Ascending aorta (tissue), 2 donors: ENCODE measurements at regions not wholly inside any gene's neighbourhood (a gene's known extent, or its start where the extent isn't known, plus 50 kb on each side); places are given as distances from the start of the nearest gene placed in this dataset.

Experiments used
- DNase-seq, 2 donors: peaks; one replicate each; pipeline ENCODE4 v3.0.0-alpha.2; 2019; ENCODE audit warnings: low spot score in 2 of 2
- H3K27ac ChIP-seq, 2 donors: fragments of 200-600 bp; sonication (generic); one replicate each; pipeline ENCODE4 v1.5.1; 2016 to 2017; ENCODE audit warnings: mild to moderate bottlenecking in 1 of 2
- H3K27me3 ChIP-seq: fragments of 200-600 bp; sonication (generic); one replicate; pipeline ENCODE4 v1.5.1; 2017
- H3K36me3 ChIP-seq, 2 donors: fragments of 200-600 bp; sonication (generic); one replicate each; pipeline ENCODE4 v1.5.1; 2016
- H3K4me1 ChIP-seq, 2 donors: fragments of 200-600 bp; sonication (generic); one replicate each; pipeline ENCODE4 v1.5.1; 2016 to 2017; ENCODE audit warnings: mild to moderate bottlenecking in 1 of 2
- H3K4me3 ChIP-seq, 2 donors: fragments of 200-600 bp; sonication (generic); one replicate each; pipeline ENCODE4 v1.5.1; 2016 to 2017; ENCODE audit warnings: mild to moderate bottlenecking in 1 of 2
- H3K9me3 ChIP-seq, 2 donors: fragments of 200-600 bp; sonication (generic); one replicate each; pipeline ENCODE4 v1.5.1; 2016
- CTCF ChIP-seq, 3 experiments: fragments of 200-600 bp in 2 of 3; fragments of 450-650 bp in 1 of 3; sonication (generic) in 2 of 3; IDR thresholded peaks; one replicate each; pipeline ENCODE4 v1.5.1; 2016 to 2019; ENCODE audit warnings: antibody characterized with exemption in 3 of 3, mild to moderate bottlenecking in 1 of 3, moderate library complexity in 1 of 3
- intact Hi-C: fragments of 100-400 bp; cut with DNase I; formaldehyde crosslinking; loops from one replicate; pipeline ENCODE4 v1.15.1; 2023

DNA sequence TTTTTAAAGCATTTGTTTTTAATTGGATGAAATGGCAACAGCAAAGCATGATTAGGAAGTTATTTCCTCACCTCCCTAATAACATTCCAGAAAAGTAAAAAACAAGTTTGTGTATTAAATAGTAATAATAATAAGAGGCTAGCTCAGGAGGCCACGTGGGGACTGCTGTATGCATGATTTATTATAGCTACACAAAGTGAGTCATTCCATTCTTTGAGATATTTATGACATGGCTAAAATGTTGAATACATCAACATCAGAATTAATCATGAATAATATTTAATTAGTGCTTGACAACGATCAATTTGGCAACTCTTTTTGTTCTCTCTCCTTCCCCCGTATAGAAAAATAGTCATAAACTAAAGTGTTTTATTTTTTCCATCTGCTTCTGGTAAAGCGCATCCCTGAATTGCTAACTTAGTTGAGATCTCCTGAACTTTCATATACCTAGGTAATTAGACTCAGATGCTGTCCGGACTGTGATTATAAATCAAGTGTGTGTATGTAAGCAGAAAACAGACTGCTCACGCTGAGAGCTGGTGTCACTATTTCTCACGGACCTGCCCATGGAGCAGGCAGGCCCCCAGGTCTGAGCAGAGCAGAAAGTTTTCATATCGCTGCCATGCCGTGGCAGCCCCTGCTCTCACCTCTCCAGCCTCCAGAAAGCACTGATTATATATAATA is 125.7 kb downstream of the WT1 start:
- Histone ChIP-seq H3K9me3 (no peaks in the 10 kb centered on the region), H3K27me3 (no peaks in the 10 kb centered on the region), H3K4me3 (no peak overlapping the region), H3K36me3 (no peaks in the 10 kb centered on the region), H3K27ac (no peak overlapping the region), H3K4me1 (no peaks in the 10 kb centered on the region)
- intact Hi-C loops: no loop called here
- no peak for TF ChIP-seq CTCF (IDR thresholded peaks at IDR 0.05)
- no peak for DNase-seq

- DNase-seq: no peak
- intact Hi-C loops: no loop called here
- Histone ChIP-seq H3K4me3 (no peak overlapping the region), H3K27me3 (no peaks in the 10 kb centered on the region), H3K4me1 (no peaks in the 10 kb centered on the region), H3K36me3 (no peaks in the 10 kb centered on the region), H3K27ac (no peak overlapping the region), H3K9me3 (no peaks in the 10 kb centered on the region)
- no peak for TF ChIP-seq CTCF (IDR thresholded peaks at IDR 0.05)
Observed at GRCh38 chr11:32310214-32310601, 125.1 kb downstream of the WT1 start.

DNA sequence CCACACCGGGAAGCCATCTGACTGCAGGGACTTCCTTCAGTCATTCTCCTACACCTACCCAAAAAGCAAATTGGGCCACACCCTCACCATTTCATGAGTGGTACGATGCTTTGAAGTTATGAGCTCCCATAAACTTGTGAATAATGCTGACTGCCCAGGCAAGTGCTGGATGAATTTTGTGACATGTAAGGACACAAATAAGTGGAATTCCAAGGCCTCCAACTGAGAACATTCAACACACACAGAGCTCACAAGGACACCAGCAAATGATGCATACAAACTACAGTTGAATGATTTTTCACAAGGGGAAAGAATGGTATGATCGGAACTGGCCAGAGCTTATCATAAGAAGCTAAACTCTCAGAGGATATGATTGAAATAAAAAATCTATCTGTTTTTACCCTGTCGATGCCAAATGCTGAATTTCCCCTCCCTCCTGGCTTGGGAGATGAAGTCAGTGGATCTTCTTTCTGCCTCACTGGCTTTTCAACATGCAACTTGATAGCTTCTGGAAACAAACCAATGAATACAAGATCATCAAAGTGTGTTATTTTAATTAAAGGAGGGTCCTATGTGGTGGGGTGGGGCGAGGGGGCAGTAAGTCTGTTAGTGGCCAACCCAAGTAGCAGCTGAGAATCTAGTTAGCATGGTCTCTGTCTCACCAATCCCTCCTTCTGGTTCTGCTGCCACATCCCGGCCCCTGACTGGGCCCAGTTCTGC is 123.8 kb downstream of the WT1 start:
- TF ChIP-seq CTCF (IDR thresholded peaks at IDR 0.05): no peak
- Histone ChIP-seq H3K27ac (no peak overlapping the region), H3K4me3 (no peak overlapping the region), H3K9me3 (no peaks in the 10 kb centered on the region), H3K27me3 (no peaks in the 10 kb centered on the region), H3K4me1 (no peaks in the 10 kb centered on the region), H3K36me3 (no peaks in the 10 kb centered on the region)
- DNase-seq: no peak
- intact Hi-C loops: no loop called here

DNA sequence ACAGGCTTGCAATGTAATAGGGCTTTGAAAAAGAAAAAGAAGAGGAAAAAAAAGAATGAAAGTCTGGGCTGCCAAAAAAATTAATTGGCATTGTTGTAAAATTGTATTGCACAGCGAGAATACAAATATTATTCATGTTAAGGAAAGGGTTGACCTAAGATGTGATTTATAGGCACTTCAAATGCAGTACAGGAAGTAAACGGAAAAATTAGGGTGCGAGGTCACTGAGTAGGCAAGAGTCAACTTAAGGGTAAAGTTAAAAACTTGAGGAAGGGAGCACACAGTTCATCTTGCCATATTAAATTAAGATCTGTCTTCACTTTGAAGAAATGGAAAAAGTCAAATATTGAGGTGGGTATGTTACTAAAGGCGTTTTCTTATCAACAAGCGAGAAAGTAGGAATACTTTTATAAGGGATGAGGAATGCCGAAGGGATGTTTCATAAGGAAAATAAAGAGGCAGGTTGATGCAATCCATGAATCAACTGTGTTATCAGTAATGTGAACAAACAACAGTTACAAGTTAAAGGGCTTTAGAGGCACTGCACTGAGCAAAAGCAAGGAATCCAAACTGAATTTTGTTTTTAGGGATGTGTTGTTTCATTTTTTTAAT is 123.0 kb downstream of the WT1 start:
- no peak for DNase-seq
- no peak for TF ChIP-seq CTCF (IDR thresholded peaks at IDR 0.05)
- no peaks in the 10 kb centered on the region for H3K36me3 ChIP-seq
- no peak overlapping the region for H3K4me3 ChIP-seq
- no peaks in the 10 kb centered on the region for H3K27me3 ChIP-seq
- H3K27ac ChIP-seq: no peak overlapping the region
- H3K4me1 ChIP-seq: no peaks in the 10 kb centered on the region
- intact Hi-C loops: no loop called here
- H3K9me3 ChIP-seq: no peaks in the 10 kb centered on the region

DNA sequence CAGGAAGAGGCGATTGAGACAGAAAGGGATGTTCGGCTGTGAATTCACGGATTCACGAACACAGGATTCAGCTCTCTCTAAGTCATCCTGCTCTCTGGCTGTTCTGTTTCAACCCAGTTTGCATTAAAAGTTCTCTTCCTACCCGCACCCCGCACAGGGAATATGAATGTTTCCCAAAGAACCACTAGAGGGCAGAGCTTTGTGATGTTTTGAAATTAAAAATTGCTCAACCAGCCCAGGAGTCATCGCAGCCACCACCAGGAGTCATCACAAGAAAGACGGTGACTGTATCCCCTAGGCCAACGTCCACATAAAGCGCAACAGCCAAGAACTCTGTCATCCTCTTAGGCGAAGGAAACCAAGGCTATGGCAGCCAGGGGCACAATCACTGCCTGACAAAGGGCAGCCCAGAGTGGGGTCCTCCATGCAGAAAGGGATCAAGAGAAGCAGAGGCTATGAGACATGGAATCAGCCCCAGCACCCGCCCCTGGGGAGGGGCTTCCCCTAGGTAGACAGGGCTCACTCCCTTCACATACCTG is 122.4 kb downstream of the WT1 start:
- Histone ChIP-seq H3K9me3 (no peaks in the 10 kb centered on the region), H3K36me3 (no peaks in the 10 kb centered on the region), H3K27me3 (no peaks in the 10 kb centered on the region), H3K4me3 (no peak overlapping the region), H3K27ac (no peak overlapping the region), H3K4me1 (no peaks in the 10 kb centered on the region)
- DNase-seq: no peak
- intact Hi-C loops: no loop called here
- peak in 2 of 3 experiments; percentile 39 to 45 for TF ChIP-seq CTCF (IDR thresholded peaks at IDR 0.05)
